ENCODE measurements at regions not wholly inside any gene's neighbourhood (a gene's known extent, or its start where the extent isn't known, plus 50 kb on each side); places are given as distances from the start of the nearest gene placed in this dataset.

GRCh38 chr10:3631291-3631690 is 153.7 kb downstream of the KLF6 start:
- TF ChIP-seq, protein P1, sequence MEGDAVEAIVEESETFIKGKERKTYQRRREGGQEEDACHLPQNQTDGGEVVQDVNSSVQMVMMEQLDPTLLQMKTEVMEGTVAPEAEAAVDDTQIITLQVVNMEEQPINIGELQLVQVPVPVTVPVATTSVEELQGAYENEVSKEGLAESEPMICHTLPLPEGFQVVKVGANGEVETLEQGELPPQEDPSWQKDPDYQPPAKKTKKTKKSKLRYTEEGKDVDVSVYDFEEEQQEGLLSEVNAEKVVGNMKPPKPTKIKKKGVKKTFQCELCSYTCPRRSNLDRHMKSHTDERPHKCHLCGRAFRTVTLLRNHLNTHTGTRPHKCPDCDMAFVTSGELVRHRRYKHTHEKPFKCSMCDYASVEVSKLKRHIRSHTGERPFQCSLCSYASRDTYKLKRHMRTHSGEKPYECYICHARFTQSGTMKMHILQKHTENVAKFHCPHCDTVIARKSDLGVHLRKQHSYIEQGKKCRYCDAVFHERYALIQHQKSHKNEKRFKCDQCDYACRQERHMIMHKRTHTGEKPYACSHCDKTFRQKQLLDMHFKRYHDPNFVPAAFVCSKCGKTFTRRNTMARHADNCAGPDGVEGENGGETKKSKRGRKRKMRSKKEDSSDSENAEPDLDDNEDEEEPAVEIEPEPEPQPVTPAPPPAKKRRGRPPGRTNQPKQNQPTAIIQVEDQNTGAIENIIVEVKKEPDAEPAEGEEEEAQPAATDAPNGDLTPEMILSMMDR (IDR thresholded peaks at IDR 0.05) = no peak
- no peak for TF ChIP-seq POLR2A (IDR thresholded peaks at IDR 0.05)

Data from stomach (tissue), 4 donors.